AG08395 (cell line): ENCODE measurements at regions not wholly inside any gene's neighbourhood (a gene's known extent, or its start where the extent isn't known, plus 50 kb on each side); places are given as distances from the start of the nearest gene placed in this dataset.
A peak's percentile ranks its signal among the peaks of the same experiment; 100 is the strongest.

ENCODE experiments used
- DNase-seq: peaks from one replicate; pipeline ENCODE4 v3.0.0; 2012; ENCODE audit warnings: mixed read lengths, low spot score

GRCh38 chr1:57925226-57925625 lies 501.4 kb upstream of the DAB1 start:
- no peak for DNase-seq

GRCh38 chr1:57922130-57922529 lies 498.3 kb upstream of the DAB1 start:
- DNase-seq = no peak

GRCh38 chr1:57916041-57916440 lies 492.2 kb upstream of the DAB1 start:
- DNase-seq = no peak

- no peak for DNase-seq
Observed at GRCh38 chr1:57911427-57911826, 487.6 kb upstream of the DAB1 start.

- DNase-seq = no peak
Observed at GRCh38 chr1:57910782-57911181, 486.9 kb upstream of the DAB1 start.

GRCh38 chr1:57910305-57910704 lies 486.4 kb upstream of the DAB1 start:
- DNase-seq = no peak

GRCh38 chr1:57908147-57908890 lies 484.5 kb upstream of the DAB1 start:
- DNase-seq = no peak

- DNase-seq = no peak
Observed at GRCh38 chr1:57901208-57901919, 477.5 kb upstream of the DAB1 start.

- no peak for DNase-seq
Observed at GRCh38 chr1:57898531-57898930, 474.7 kb upstream of the DAB1 start.

- DNase-seq = no peak
Observed at GRCh38 chr1:57897581-57897980, 473.7 kb upstream of the DAB1 start.

GRCh38 chr1:57894315-57894714 lies 470.5 kb upstream of the DAB1 start:
- no peak for DNase-seq

GRCh38 chr1:57889676-57890320 lies 465.9 kb upstream of the DAB1 start:
- DNase-seq = peak; percentile 43

- DNase-seq = no peak
Observed at GRCh38 chr1:57887964-57888491, 464.2 kb upstream of the DAB1 start.

- DNase-seq = no peak
Observed at GRCh38 chr1:57886376-57886775, 462.5 kb upstream of the DAB1 start.

GRCh38 chr1:57883642-57883995 lies 459.8 kb upstream of the DAB1 start:
- no peak for DNase-seq

GRCh38 chr1:57882934-57883641 lies 459.2 kb upstream of the DAB1 start:
- no peak for DNase-seq

- no peak for DNase-seq
Observed at GRCh38 chr1:57882072-57882471, 458.2 kb upstream of the DAB1 start.

GRCh38 chr1:57881639-57882038 lies 457.8 kb upstream of the DAB1 start:
- DNase-seq = no peak

GRCh38 chr1:57879700-57880099 lies 455.8 kb upstream of the DAB1 start:
- no peak for DNase-seq

- DNase-seq = peak; percentile 7
Observed at GRCh38 chr1:57874418-57874877, 450.6 kb upstream of the DAB1 start.

GRCh38 chr1:57872913-57873312 lies 449.1 kb upstream of the DAB1 start:
- DNase-seq = no peak

GRCh38 chr1:57868908-57869307 lies 445.0 kb upstream of the DAB1 start:
- no peak for DNase-seq
